GM12892 (cell line): ENCODE measurements at regions not wholly inside any gene's neighbourhood (a gene's known extent, or its start where the extent isn't known, plus 50 kb on each side); places are given as distances from the start of the nearest gene placed in this dataset.

ENCODE experiments used
- DNase-seq: peaks from one replicate; pipeline ENCODE4 v3.0.0; 2011; ENCODE audit not compliant: insufficient read length
- FAIRE-seq: peaks from 2 replicates; lab custom pipeline; 2011; peaks lifted over from hg19 to GRCh38; lab: Jason Lieb, UNC
- POLR2A ChIP-seq: IDR thresholded peaks from 2 replicates; pipeline ENCODE4 v1.6.1; 2011; ENCODE audit warnings: low read depth, low read length, control low read depth
- POLR2AphosphoS5 ChIP-seq: IDR thresholded peaks from 2 replicates; pipeline ENCODE4 v1.6.1; 2011; ENCODE audit warnings: low read depth, low read length, control low read depth
- TAF1 ChIP-seq: IDR thresholded peaks from 2 replicates; pipeline ENCODE4 v1.6.1; 2011; ENCODE audit warnings: low read depth, mild to moderate bottlenecking, control low read depth, low read length, borderline replicate concordance

DNA sequence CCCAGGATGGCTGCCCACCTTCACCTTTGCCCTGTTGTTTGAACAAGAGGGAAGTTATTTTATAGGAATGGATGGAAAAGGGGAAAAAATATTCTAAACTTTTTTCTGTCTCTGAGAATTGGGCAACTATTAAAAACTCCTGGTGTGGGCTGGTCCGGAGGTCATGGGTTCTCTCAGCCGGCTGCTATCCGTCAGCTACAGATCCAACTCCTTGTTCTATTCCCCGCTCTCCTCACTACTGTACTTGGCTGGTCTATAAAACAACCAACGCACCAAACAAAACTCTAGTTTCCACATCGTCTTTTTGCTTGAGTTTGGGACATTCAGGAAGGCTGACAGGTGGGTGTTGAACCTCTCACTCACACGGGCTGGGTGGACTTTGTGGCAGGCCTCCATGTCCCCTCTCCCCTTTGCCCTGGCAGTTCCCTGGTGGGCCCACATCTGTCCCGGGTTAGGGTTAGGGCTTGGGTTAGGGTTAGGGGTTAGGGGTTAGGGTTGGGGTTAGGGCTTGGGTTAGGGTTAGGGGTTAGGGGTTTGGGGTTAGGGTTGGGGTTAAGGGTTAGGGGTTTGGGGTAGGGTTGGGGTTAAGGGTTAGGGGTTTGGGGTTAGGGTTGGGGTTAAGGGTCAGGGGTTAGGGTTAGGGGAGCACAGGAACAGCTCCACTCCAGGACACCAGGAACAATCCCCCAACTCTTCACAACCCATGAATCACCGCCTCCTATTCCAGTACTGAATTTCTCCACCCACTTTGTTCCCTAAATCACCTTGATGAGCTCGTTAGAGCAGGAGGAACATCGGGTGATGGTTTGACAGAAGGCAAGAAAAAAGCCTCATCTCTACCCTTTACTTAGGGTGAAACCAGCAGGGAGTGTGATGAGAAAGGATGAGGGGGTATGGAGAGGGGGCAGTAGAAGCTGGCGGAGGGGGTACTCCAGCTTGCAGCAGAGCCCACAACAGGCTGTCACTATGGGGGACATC, 302.1 kb upstream of the IRX4 start:
- TF ChIP-seq POLR2A (no peak), POLR2AphosphoS5 (no peak), TAF1 (no peak)
- no peak for DNase-seq
- no peak for FAIRE-seq

DNA sequence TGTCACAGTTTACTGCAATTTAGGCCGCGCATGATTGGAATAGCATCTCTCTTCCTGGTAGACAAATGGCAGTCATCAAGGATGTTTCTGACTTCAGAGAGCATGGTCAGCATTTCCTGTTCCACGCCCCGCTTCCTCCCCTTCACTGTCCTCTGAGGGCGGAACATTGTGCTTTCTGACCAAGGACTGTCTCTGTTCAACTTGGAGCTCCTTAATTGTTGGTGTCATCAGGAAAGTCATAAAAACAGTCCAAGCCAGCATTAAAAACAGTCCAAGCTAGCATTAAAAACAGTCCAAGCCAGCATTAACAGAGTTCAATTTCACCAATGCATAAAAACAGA, 301.3 kb upstream of the IRX4 start:
- FAIRE-seq (no peak), DNase-seq (no peak)
- TF ChIP-seq POLR2AphosphoS5 = no peak
- TF ChIP-seq POLR2A = no peak
- TF ChIP-seq TAF1 = no peak

DNA sequence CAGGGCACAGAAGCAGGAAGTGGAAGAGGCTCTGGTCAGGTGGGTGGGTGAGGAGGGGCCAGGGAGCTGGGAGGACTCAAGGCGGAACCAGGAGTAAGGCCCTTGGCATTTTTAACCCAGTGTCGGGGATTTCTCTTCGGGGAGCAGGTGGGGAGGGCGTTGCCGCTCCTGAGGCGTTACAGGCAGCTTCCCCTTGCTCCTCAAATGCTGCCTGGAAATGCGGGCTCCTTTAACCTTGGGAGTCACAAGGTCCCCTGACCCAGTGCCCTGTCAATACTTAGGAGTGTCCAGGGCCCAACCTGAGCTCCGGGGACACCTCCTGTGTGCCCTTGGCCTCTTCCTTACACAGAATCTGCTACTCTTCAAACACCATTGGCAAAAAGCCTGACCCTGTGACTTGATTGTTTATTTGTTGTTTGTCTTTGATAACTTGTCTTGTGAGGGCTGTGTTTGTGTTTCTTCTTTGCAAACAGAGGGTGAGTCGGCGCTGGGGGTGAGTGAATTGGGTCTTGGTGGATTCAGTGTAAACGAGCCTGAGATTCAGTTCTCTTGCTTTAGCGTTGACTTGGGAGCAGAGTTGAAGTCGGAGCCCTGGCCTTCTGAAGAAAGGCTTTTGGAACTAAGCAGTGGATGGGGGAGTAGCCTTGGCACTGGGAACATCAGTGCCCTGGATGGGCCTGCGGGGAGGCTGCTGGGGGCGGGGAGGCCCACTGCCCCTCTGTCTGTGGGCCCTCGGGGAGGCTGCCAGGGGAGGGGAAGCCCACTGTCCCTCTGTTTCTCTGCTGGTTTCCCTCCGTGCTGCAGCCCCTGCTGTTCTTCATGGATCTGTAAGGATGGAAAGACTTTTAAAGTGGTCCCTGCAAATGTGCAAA, 300.7 kb upstream of the IRX4 start:
- FAIRE-seq (no peak), DNase-seq (no peak)
- TF ChIP-seq TAF1 = no peak
- TF ChIP-seq POLR2AphosphoS5 = no peak
- TF ChIP-seq POLR2A = no peak

DNA sequence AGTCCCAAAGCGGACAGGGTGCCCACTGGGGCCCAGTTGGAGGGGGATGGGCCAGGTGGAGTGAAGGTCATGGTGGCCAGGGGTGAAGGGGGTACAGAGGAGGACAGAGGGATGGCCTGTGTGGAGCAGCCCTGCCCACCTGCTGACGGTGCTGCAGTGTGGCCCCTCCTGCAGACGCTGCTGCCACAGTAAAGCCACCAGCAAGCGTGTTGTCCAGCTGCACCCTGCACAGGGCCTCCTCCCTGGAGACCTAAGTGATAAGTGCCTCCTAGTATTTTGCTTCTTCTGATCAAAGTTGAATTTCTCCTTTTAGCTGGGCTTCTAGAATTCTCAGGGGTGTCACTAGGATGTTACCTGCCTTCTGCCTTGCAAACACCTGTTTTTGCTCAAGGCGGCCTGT, 299.3 kb upstream of the IRX4 start:
- DNase-seq (no peak), FAIRE-seq (no peak)
- TF ChIP-seq TAF1 = no peak
- no peak for TF ChIP-seq POLR2AphosphoS5
- no peak for TF ChIP-seq POLR2A

DNA sequence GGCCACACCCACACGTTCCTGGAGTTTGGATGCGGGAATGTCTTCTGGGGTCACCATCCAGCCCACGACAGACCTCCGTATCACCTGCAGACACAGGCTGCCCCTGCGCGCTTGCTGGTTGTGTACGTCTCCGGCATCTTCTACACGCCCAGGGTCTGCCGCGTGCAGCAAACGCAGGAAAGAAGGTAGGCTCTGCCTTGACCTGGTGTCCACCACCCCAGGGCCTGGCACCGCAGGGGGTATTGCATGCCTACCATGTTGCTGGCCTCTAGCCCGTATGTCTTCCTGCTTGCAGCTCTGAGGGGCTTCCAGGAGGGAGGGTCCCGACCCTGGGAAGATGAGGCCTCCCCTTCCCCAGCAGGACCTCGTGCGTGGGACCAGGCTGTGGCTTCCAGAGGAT, 298.8 kb upstream of the IRX4 start:
- TF ChIP-seq POLR2A = no peak
- no peak for TF ChIP-seq TAF1
- no peak for TF ChIP-seq POLR2AphosphoS5
- DNase-seq = no peak
- FAIRE-seq = no peak

DNA sequence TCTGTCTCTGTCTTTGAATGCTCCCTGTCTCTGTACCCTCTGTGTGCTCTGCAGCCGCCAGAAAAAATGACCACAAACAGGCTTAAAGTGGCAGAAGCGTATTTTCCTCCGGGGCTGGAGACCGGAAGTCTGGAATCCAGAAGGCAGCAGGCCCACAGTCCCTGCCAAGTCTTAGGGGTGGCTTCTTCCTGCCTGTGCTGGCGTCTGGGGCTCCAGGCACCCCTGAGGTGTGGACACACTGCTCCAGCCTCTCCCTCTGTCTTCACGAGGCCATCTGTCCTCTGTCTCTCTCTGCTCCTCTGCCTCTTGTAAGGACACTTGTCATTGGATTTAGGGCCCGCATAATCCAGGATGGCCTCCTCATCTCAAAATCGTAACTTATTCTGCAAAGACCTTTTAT, 298.4 kb upstream of the IRX4 start:
- FAIRE-seq (no peak), DNase-seq (no peak)
- TF ChIP-seq POLR2AphosphoS5 (no peak), TAF1 (no peak), POLR2A (no peak)

DNA sequence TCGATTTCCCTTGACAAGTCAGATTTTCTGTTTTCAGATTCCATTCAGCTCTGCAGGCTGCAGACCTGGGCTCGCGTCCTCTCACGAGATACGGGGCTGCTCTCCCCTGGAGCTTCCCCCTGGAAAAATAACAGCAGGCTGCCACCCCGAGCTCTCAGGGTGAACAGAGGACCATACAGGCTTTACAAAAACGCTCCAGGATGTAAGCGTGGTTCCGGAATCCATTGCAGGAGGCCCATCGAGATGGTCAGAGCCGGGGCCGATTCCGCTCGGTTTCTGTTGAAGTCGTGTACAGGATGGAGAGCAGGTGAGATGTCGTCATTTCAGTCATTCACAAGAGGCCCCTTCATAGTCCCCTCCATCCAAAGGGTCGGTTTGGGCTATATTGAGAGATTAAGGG, 297.7 kb upstream of the IRX4 start:
- FAIRE-seq (no peak), DNase-seq (no peak)
- TF ChIP-seq POLR2AphosphoS5 (no peak), TAF1 (no peak), POLR2A (no peak)

DNA sequence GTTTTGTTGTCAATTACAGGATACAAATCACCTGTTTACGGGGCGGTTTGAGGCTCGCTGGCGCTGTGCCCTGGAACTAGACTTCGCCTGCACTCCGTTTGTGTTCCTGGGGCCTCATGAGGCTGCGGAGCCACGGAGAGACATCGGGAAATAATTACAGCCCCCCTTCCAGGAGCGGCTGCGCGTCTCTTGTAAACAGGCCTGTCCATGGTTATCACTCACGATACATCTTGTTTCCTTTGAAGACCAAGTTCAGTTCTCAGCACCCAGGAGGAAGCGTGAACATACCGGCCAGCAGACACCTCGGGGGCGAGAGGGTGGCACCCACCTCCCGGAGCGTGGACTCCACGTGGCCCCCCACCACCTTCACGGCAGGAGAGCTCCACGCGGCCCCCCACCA, 297.1 kb upstream of the IRX4 start:
- FAIRE-seq = no peak
- TF ChIP-seq POLR2AphosphoS5 = no peak
- DNase-seq = no peak

DNA sequence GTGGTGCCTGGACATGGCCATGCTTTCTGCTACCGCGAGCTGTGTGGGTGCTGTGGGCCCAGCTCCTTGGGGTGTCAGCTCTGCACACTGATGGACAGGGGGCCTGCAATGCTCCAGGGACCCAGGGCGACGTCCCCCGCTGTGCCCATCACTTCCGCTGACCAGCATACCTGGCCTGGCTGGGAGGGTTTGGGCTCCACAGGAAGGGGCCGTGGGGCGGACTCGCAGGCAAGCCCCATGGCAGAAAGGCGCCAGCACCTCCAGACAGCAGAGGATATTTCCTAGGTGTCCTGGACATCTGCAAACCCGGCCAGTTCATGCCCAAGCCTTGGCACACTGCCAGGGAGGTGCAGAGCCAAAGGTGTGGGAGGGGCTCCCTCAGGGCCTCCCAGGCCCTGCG, 295.8 kb upstream of the IRX4 start:
- TF ChIP-seq POLR2A = no peak
- no peak for TF ChIP-seq POLR2AphosphoS5
- TF ChIP-seq TAF1 = no peak
- DNase-seq (no peak), FAIRE-seq (no peak)

DNA sequence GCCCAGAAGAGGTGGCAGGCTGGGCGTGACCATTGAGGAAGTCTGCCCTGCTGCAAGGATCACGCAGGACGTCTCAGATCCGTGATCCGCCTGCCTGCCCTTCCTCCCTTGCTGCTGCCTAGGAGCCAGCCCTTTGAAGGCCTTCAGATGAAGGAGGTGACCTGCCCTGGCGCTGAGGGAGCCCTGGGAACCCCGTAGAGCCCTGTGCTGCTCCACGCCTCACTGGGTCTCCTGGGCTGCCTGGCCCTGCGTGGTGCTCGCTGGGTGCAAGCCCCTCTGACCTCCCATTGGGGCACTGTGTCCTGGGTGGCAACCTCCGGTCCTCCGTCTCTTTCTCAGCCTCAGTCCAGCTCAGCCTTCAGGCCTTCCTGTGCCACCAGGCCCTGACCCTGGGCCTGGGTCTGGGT, 295.3 kb upstream of the IRX4 start:
- no peak for TF ChIP-seq POLR2A
- no peak for TF ChIP-seq POLR2AphosphoS5
- no peak for TF ChIP-seq TAF1
- FAIRE-seq = no peak
- DNase-seq = no peak

DNA sequence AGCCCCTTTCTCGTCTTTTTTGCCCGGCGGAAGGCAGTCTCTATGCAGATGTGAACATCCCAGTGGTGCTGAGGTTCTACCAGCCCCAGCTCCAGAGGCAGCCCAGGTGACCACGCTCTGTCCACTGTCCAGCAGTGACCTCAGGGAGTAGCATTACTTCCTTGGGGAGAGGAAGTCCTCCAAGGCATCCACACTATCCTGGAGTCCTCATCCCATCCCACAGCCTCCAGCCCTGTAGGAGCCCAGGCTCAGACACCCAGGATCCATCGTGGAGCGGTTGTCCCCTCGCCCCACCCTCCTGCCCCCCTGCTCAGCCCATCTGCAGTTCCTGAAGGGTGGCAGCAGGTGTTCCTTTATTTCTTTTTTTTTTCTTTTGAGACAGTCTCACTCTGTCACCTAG, 294.5 kb upstream of the IRX4 start:
- DNase-seq = no peak
- no peak for TF ChIP-seq POLR2A
- no peak for FAIRE-seq

DNA sequence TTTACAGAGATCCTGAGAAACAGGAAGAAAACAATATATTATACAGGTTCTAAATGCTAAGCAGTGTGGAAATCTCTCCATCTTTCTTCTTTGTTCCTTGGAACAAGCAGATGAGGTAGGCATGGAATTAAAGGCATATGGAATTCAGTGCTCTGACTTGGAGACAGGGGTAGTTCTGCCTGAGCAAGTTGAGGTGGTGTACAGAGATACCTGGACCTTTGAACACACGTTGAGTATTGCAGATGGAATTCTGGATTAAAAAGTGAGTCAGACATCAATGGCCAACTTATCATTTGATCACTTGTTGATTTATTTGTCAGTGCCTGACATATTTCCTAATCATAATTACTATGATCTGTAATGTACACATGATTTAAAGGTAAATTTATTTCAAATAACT, 293.9 kb upstream of the IRX4 start:
- no peak for TF ChIP-seq POLR2AphosphoS5
- no peak for TF ChIP-seq POLR2A
- no peak for TF ChIP-seq TAF1
- FAIRE-seq (no peak), DNase-seq (no peak)
